ENCODE measurements at regions not wholly inside any gene's neighbourhood (a gene's known extent, or its start where the extent isn't known, plus 50 kb on each side); places are given as distances from the start of the nearest gene placed in this dataset.

DNA sequence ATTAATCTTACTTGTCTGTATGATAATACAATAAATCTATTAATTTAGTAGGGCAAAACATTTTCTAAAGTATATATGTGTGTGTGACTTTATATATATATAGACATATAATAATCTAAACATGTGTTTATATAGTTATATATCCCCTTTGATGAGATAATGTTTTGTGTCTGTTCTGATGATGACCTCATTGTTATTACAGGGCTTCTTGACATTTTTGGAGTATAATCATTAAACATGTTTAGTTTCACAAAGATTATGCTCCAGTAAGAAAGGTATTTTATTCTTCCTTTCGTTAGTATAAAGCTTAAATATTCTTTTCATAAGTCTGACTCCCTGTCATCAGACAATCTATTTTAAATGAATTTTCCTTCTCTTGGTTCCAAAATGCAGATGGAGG lies 62.3 kb upstream of the CABCOCO1 start:
- Mint-ChIP-seq H3K27me3 (peaks cover 3 to 11% (median 9%) of the 10 kb centered on the region in 5 donors), H3K4me1 (no peaks in the 10 kb centered on the region), H3K36me3 (no peaks in the 10 kb centered on the region), H3K9me3 (peaks cover 0 to 2% (median 0%) of the 10 kb centered on the region in 11 donors), H3K27ac (no peak overlapping the region), H3K4me3 (no peak overlapping the region)
- Histone ChIP-seq H3K4me3 (ENCODE audit: low read length) (no peak overlapping the region), H3K27me3 (ENCODE audit: control insufficient read depth in 2 of 2, insufficient read depth in 2 of 2, low read length in 2 of 2) (no peaks in the 10 kb centered on the region), H3K36me3 (ENCODE audit: control insufficient read depth in 2 of 3, insufficient read depth in 3 of 3, low read length in 3 of 3) (no peaks in the 10 kb centered on the region), H3K4me1 (ENCODE audit: control insufficient read depth in 2 of 2, insufficient read depth in 2 of 2, low read length in 2 of 2) (no peaks in the 10 kb centered on the region), H3K27ac (ENCODE audit: low read depth, low read length) (no peak overlapping the region), H3K9me3 (ENCODE audit: control insufficient read depth in 2 of 3, low read length in 3 of 3) (no peaks in the 10 kb centered on the region)
- CTCF ChIA-PET = no interaction called here
- DNase-seq = no peak
- POLR2A ChIA-PET = no interaction called here
- ATAC-seq = no peak
- intact Hi-C loops (cut with micrococcal nuclease) = no loop called here

DNA sequence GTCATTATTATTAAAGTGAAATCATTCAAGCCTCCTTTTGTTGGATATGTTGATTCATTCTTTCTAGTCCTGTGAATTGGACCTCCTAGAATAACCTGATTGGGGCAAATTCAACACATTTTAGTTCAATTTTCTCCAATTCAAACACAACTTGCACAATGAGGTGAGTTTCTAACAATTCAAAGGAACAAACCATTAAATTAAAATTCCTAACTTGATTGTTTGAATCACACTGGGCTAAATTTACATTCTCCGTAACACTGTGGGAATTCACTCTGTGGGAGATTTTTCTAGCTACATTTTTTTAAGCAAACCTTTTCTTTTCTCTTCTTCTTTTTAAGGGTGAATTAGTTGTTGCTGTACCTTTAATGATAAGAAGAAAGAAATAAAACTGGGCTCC lies 68.3 kb upstream of the CABCOCO1 start:
- ChIA-PET POLR2A (no interaction called here), CTCF (no interaction called here)
- H3K27me3 Mint-ChIP-seq = peaks cover 0 to 27% (median 6%) of the 10 kb centered on the region in 5 donors
- H3K4me1 ChIP-seq (ENCODE audit: control insufficient read depth in 2 of 2, insufficient read depth in 2 of 2, low read length in 2 of 2) = no peaks in the 10 kb centered on the region
- ATAC-seq (no peak), DNase-seq (no peak)
- no peaks in the 10 kb centered on the region for H3K36me3 Mint-ChIP-seq
- intact Hi-C loops (cut with micrococcal nuclease) = no loop called here
- no peaks in the 10 kb centered on the region for H3K4me1 Mint-ChIP-seq
- H3K27ac Mint-ChIP-seq = no peak overlapping the region
- H3K9me3 Mint-ChIP-seq = no peaks in the 10 kb centered on the region
- no peak overlapping the region for H3K27ac ChIP-seq (ENCODE audit: low read depth, low read length)
- peaks cover 0 to 3% of the 10 kb centered on the region in 2 donors for H3K27me3 ChIP-seq (ENCODE audit: control insufficient read depth in 2 of 2, insufficient read depth in 2 of 2, low read length in 2 of 2)
- no peak overlapping the region for H3K4me3 Mint-ChIP-seq
- H3K9me3 ChIP-seq (ENCODE audit: control insufficient read depth in 2 of 3, low read length in 3 of 3) = no peaks in the 10 kb centered on the region
- no peaks in the 10 kb centered on the region for H3K36me3 ChIP-seq (ENCODE audit: control insufficient read depth in 2 of 3, insufficient read depth in 3 of 3, low read length in 3 of 3)
- no peak overlapping the region for H3K4me3 ChIP-seq (ENCODE audit: low read length)

GRCh38 chr10:61592581-61592980 lies 70.1 kb upstream of the CABCOCO1 start:
- no peaks in the 10 kb centered on the region for H3K9me3 ChIP-seq (ENCODE audit: control insufficient read depth in 2 of 3, low read length in 3 of 3)
- peaks cover 0 to 3% of the 10 kb centered on the region in 2 donors for H3K27me3 ChIP-seq (ENCODE audit: control insufficient read depth in 2 of 2, insufficient read depth in 2 of 2, low read length in 2 of 2)
- Mint-ChIP-seq H3K4me1 (no peaks in the 10 kb centered on the region), H3K27ac (no peak overlapping the region), H3K27me3 (peaks cover 0 to 27% (median 6%) of the 10 kb centered on the region in 5 donors), H3K4me3 (no peak overlapping the region), H3K9me3 (no peaks in the 10 kb centered on the region), H3K36me3 (no peaks in the 10 kb centered on the region)
- CTCF ChIA-PET = no interaction called here
- H3K4me3 ChIP-seq (ENCODE audit: low read length) = no peak overlapping the region
- H3K4me1 ChIP-seq (ENCODE audit: control insufficient read depth in 2 of 2, insufficient read depth in 2 of 2, low read length in 2 of 2) = no peaks in the 10 kb centered on the region
- intact Hi-C loops (cut with micrococcal nuclease) = loop anchor here in 1 of 2 donors (2.0 kb wide), 1 partner anchor 776 kb away; no protein-coding TSS in a partner anchor
- no peak for DNase-seq
- no peaks in the 10 kb centered on the region for H3K36me3 ChIP-seq (ENCODE audit: control insufficient read depth in 2 of 3, insufficient read depth in 3 of 3, low read length in 3 of 3)
- ATAC-seq = no peak
- no peak overlapping the region for H3K27ac ChIP-seq (ENCODE audit: low read depth, low read length)
- POLR2A ChIA-PET = no interaction called here

DNA sequence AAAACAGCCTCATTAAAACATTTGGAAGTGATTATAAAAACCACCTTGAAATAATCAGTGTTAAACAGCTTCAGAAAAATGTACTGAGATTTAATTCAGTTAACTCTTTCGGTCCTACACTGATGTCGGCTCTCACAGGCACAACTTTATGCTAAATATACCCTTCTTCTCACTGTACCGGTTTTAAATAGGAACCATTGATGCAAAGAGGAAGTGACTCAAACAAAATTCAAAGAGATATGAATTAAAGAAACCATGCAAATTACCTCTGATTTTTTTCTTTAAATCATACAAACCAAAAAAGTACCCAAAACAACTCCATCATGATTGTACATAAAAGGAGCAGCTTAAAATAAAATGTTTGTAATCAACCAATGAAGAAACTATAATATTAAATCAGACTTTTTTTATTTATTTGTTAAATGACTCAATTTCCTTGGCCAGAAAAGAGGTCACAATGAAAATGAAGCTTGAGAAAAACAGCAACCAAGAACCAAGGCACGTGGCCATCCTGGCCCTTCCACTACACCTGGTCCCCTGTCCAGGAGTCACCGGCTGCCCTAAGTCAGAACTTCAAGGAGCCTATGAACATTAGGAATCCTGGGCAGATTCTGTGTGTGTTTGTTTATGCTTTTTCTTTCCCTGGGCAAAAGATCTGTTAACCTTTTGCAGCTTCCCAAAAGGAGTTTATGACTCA lies 73.0 kb upstream of the CABCOCO1 start:
- Histone ChIP-seq H3K4me1 (ENCODE audit: control insufficient read depth in 2 of 2, insufficient read depth in 2 of 2, low read length in 2 of 2) (no peaks in the 10 kb centered on the region), H3K9me3 (ENCODE audit: control insufficient read depth in 2 of 3, low read length in 3 of 3) (no peaks in the 10 kb centered on the region), H3K27me3 (ENCODE audit: control insufficient read depth in 2 of 2, insufficient read depth in 2 of 2, low read length in 2 of 2) (peaks cover 0 to 3% of the 10 kb centered on the region in 2 donors), H3K4me3 (ENCODE audit: low read length) (no peak overlapping the region), H3K36me3 (ENCODE audit: control insufficient read depth in 2 of 3, insufficient read depth in 3 of 3, low read length in 3 of 3) (no peaks in the 10 kb centered on the region), H3K27ac (ENCODE audit: low read depth, low read length) (no peak overlapping the region)
- H3K27me3 Mint-ChIP-seq = peaks cover 0 to 16% (median 6%) of the 10 kb centered on the region in 5 donors
- H3K27ac Mint-ChIP-seq = no peak overlapping the region
- intact Hi-C loops (cut with micrococcal nuclease) = no loop called here
- POLR2A ChIA-PET = no interaction called here
- no peak for DNase-seq
- ATAC-seq = no peak
- H3K4me1 Mint-ChIP-seq = no peaks in the 10 kb centered on the region
- peaks cover 0 to 1% (median 0%) of the 10 kb centered on the region in 11 donors for H3K9me3 Mint-ChIP-seq
- no peak overlapping the region for H3K4me3 Mint-ChIP-seq
- CTCF ChIA-PET = no interaction called here
- H3K36me3 Mint-ChIP-seq = no peaks in the 10 kb centered on the region

- ChIA-PET POLR2A (no interaction called here), CTCF (no interaction called here)
- peaks cover 0 to 3% (median 0%) of the 10 kb centered on the region in 11 donors for H3K9me3 Mint-ChIP-seq
- intact Hi-C loops (cut with micrococcal nuclease) = no loop called here
- no peak overlapping the region for H3K4me3 ChIP-seq (ENCODE audit: low read length)
- no peak overlapping the region for H3K4me3 Mint-ChIP-seq
- H3K36me3 Mint-ChIP-seq = no peaks in the 10 kb centered on the region
- H3K4me1 ChIP-seq (ENCODE audit: control insufficient read depth in 2 of 2, insufficient read depth in 2 of 2, low read length in 2 of 2) = no peaks in the 10 kb centered on the region
- ATAC-seq = no peak
- H3K36me3 ChIP-seq (ENCODE audit: control insufficient read depth in 2 of 3, insufficient read depth in 3 of 3, low read length in 3 of 3) = no peaks in the 10 kb centered on the region
- DNase-seq = no peak
- H3K4me1 Mint-ChIP-seq = no peaks in the 10 kb centered on the region
- H3K27me3 ChIP-seq (ENCODE audit: control insufficient read depth in 2 of 2, insufficient read depth in 2 of 2, low read length in 2 of 2) = peaks cover 0 to 3% of the 10 kb centered on the region in 2 donors
- H3K27me3 Mint-ChIP-seq = peaks cover 0 to 16% (median 6%) of the 10 kb centered on the region in 5 donors
- no peaks in the 10 kb centered on the region for H3K9me3 ChIP-seq (ENCODE audit: control insufficient read depth in 2 of 3, low read length in 3 of 3)
- no peak overlapping the region for H3K27ac Mint-ChIP-seq
- H3K27ac ChIP-seq (ENCODE audit: low read depth, low read length) = no peak overlapping the region
These were observed 73.9 kb upstream of the CABCOCO1 start for GRCh38 chr10:61588770-61589211.

DNA sequence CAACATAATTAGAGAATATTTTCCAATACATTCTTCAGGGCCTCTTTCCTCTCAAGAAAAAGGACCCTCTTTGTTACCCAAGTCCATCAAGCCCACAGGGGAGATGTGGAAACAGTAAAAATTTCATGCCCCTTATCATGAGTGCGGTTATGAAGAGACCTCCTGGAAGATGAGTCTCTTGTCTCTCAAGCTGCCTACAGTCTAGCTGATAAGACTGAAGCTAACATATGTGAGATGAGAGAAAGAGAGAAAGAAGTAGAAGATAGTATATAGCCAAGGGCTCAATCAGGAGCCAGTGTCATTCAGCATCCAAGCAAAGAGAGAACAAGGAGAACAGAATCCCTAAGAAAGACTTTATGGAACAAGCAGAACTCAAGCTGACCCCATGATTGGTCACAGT lies 75.9 kb upstream of the CABCOCO1 start:
- H3K4me1 Mint-ChIP-seq = no peaks in the 10 kb centered on the region
- ATAC-seq = no peak
- no peaks in the 10 kb centered on the region for H3K36me3 ChIP-seq (ENCODE audit: control insufficient read depth in 2 of 3, insufficient read depth in 3 of 3, low read length in 3 of 3)
- no peak overlapping the region for H3K27ac Mint-ChIP-seq
- ChIA-PET CTCF (no interaction called here), POLR2A (no interaction called here)
- intact Hi-C loops (cut with micrococcal nuclease) = no loop called here
- no peak overlapping the region for H3K4me3 ChIP-seq (ENCODE audit: low read length)
- no peak overlapping the region for H3K27ac ChIP-seq (ENCODE audit: low read depth, low read length)
- peaks cover 0 to 3% (median 0%) of the 10 kb centered on the region in 11 donors for H3K9me3 Mint-ChIP-seq
- no peaks in the 10 kb centered on the region for H3K4me1 ChIP-seq (ENCODE audit: control insufficient read depth in 2 of 2, insufficient read depth in 2 of 2, low read length in 2 of 2)
- H3K9me3 ChIP-seq (ENCODE audit: control insufficient read depth in 2 of 3, low read length in 3 of 3) = no peaks in the 10 kb centered on the region
- H3K27me3 ChIP-seq (ENCODE audit: control insufficient read depth in 2 of 2, insufficient read depth in 2 of 2, low read length in 2 of 2) = peaks cover 0 to 3% of the 10 kb centered on the region in 2 donors
- no peaks in the 10 kb centered on the region for H3K36me3 Mint-ChIP-seq
- H3K4me3 Mint-ChIP-seq = no peak overlapping the region
- DNase-seq = no peak
- peaks cover 0 to 7% (median 6%) of the 10 kb centered on the region in 5 donors for H3K27me3 Mint-ChIP-seq

DNA sequence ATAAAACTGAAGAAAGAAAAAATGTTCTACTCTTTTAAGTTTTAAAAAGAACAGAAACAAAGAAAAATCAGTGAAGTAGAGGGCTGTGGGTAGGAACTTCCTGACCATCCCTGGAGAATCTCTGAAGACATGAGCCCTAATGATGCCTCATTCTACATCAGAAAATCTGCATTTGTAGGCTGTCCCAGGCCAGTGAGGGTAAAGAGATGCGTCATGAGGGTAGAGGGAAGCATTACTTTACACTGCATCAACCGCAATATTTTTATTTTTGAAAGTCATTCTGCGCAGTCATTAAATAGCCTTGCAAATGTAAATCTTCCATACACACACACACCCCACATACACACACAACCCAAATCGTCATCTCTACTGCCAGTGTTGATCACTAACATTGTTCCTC lies 82.1 kb upstream of the CABCOCO1 start:
- CTCF ChIA-PET = no interaction called here

More for the DNA sequence above, 82.1 kb upstream of the CABCOCO1 start:
- no peak overlapping the region for H3K27ac Mint-ChIP-seq
- peaks cover 0 to 13% (median 0%) of the 10 kb centered on the region in 5 donors for H3K27me3 Mint-ChIP-seq
- no peaks in the 10 kb centered on the region for H3K36me3 Mint-ChIP-seq
- Histone ChIP-seq H3K4me3 (ENCODE audit: low read length) (no peak overlapping the region), H3K4me1 (ENCODE audit: control insufficient read depth in 2 of 2, insufficient read depth in 2 of 2, low read length in 2 of 2) (no peaks in the 10 kb centered on the region), H3K36me3 (ENCODE audit: control insufficient read depth in 2 of 3, insufficient read depth in 3 of 3, low read length in 3 of 3) (no peaks in the 10 kb centered on the region), H3K9me3 (ENCODE audit: control insufficient read depth in 2 of 3, low read length in 3 of 3) (no peaks in the 10 kb centered on the region), H3K27me3 (ENCODE audit: control insufficient read depth in 2 of 2, insufficient read depth in 2 of 2, low read length in 2 of 2) (no peaks in the 10 kb centered on the region), H3K27ac (ENCODE audit: low read depth, low read length) (no peak overlapping the region)
- peaks cover 0 to 5% (median 0%) of the 10 kb centered on the region in 11 donors for H3K9me3 Mint-ChIP-seq
- ATAC-seq = no peak
- POLR2A ChIA-PET = no interaction called here
- H3K4me1 Mint-ChIP-seq = peaks cover 0 to 1% (median 0%) of the 10 kb centered on the region in 7 donors
- no peak for DNase-seq
- intact Hi-C loops (cut with micrococcal nuclease) = no loop called here
- H3K4me3 Mint-ChIP-seq = no peak overlapping the region
